ENCODE measurements at regions not wholly inside any gene's neighbourhood (a gene's known extent, or its start where the extent isn't known, plus 50 kb on each side); places are given as distances from the start of the nearest gene placed in this dataset.

- Histone ChIP-seq H2AFZ (ENCODE audit: low read length) (no peak overlapping the region), H2BK5ac (ENCODE audit: insufficient read length, low read length) (no peak overlapping the region), H3K4me1 (ENCODE audit: insufficient read depth, low read length) (peaks cover 10% of the 10 kb centered on the region; the same call in 1 of the 2 replicates), H2AK5ac (ENCODE audit: insufficient read length, low read length) (no peak overlapping the region), H2BK120ac (ENCODE audit: low read depth, low read length, poor library complexity, severe bottlenecking) (no peak overlapping the region), H3K4me2 (ENCODE audit: insufficient read depth, insufficient read length, low read length) (no peak overlapping the region), H2BK15ac (ENCODE audit: low read depth, low read length) (no peak overlapping the region), H4K20me1 (ENCODE audit: control insufficient read depth, insufficient read depth, insufficient read length) (no peaks in the 10 kb centered on the region), H3K79me2 (ENCODE audit: insufficient read depth, low read length) (no peaks in the 10 kb centered on the region), H3K79me1 (ENCODE audit: insufficient read depth, low read depth, low read length, poor library complexity, severe bottlenecking) (no peaks in the 10 kb centered on the region), H4K91ac (ENCODE audit: insufficient read length, low read depth, low read length) (no peak overlapping the region), H3K9me3 (ENCODE audit: control insufficient read depth, low read depth, low read length) (no peaks in the 10 kb centered on the region), H2BK20ac (ENCODE audit: low read depth, low read length, poor library complexity, severe bottlenecking) (no peak overlapping the region), H3K23me2 (ENCODE audit: insufficient read length, low read depth, low read length, poor library complexity, severe bottlenecking) (no peaks in the 10 kb centered on the region), H3K18ac (ENCODE audit: insufficient read length, low read depth, low read length) (no peak overlapping the region), H4K8ac (replicated peaks; ENCODE audit: insufficient read length, low read depth, low read length) (no peak overlapping the region), H3T11ph (ENCODE audit: low read length) (no peak overlapping the region), H4K5ac (ENCODE audit: insufficient read length, low read depth, low read length) (no peak overlapping the region), H3K56ac (ENCODE audit: insufficient read length, low read depth, low read length) (no peak overlapping the region), H3K23ac (ENCODE audit: insufficient read length, low read depth, low read length) (no peak overlapping the region), H3K14ac (ENCODE audit: insufficient read depth, low read length) (no peak overlapping the region), H3K27ac (ENCODE audit: insufficient read length, low read depth, low read length) (no peak overlapping the region), H3K9ac (ENCODE audit: extremely low read depth, insufficient read length, low read length) (no peak overlapping the region), H3K27me3 (ENCODE audit: insufficient read depth, low read length) (no peaks in the 10 kb centered on the region), H2BK12ac (ENCODE audit: insufficient read length, low read depth, low read length) (no peak overlapping the region), H3K4ac (ENCODE audit: low read depth, low read length) (no peak overlapping the region)
- H3K27ac Mint-ChIP-seq: no peak overlapping the region
- H3K4me1 Mint-ChIP-seq: peaks cover 30% of the 10 kb centered on the region in 2 experiments
- H3K27me3 Mint-ChIP-seq (ENCODE audit: low read depth): no peaks in the 10 kb centered on the region; the same call in none of the 2 replicates
- H3K4me3 Mint-ChIP-seq: no peak overlapping the region
- DNase-seq: no peak
- H3K36me3 Mint-ChIP-seq (ENCODE audit: insufficient read depth in 1 of 3, low read depth in 3 of 3): peaks cover 5 to 11% (median 10%) of the 10 kb centered on the region in 3 experiments; a peak in 6 of 7 replicates
- H3K9me3 Mint-ChIP-seq: peaks cover 7 to 8% of the 10 kb centered on the region in 2 experiments
- WGBS (ENCODE audit: extremely low coverage, insufficient read length, low lambda C conversion rate): no CpG with 5 or more reads among the region's 3 CpGs
- TF ChIP-seq CTCF (conservative IDR thresholded peaks at IDR 0.05): no peak
Observed at GRCh38 chr6:43995137-43995536, 132.1 kb downstream of the MRPL14 start.
